Liver (tissue), 7 donors: ENCODE measurements at regions not wholly inside any gene's neighbourhood (a gene's known extent, or its start where the extent isn't known, plus 50 kb on each side); places are given as distances from the start of the nearest gene placed in this dataset.

Experiments used
- DNase-seq: peaks from one replicate; pipeline ENCODE4 v3.0.0-alpha.2; 2017; ENCODE audit warnings: low spot score
- H3K27ac ChIP-seq, 2 donors: one replicate each; pipeline ENCODE4 v1.7.0; 2013; ENCODE audit warnings: inconsistent platforms in 2 of 2, low read length in 2 of 2, control low read depth in 1 of 2, low read depth in 1 of 2, mild to moderate bottlenecking in 1 of 2
- H3K27me3 ChIP-seq, 4 donors: one replicate each; pipeline versions ENCODE4 v1.6.1 to v1.7.0; 2013; ENCODE audit warnings: low read length in 3 of 4, inconsistent platforms in 1 of 4, mild to moderate bottlenecking in 1 of 4, moderate library complexity in 1 of 4; ENCODE audit not compliant: control insufficient read depth in 4 of 4, insufficient read depth in 4 of 4
- H3K36me3 ChIP-seq, 4 donors: one replicate each; pipeline versions ENCODE4 v1.6.1 to v1.7.0; 2013; ENCODE audit warnings: low read length in 3 of 4, mild to moderate bottlenecking in 3 of 4, low read depth in 1 of 4, moderate library complexity in 1 of 4; ENCODE audit not compliant: control insufficient read depth in 4 of 4, insufficient read depth in 3 of 4
- H3K4me1 ChIP-seq, 4 donors: one replicate each; pipeline versions ENCODE4 v1.6.1 to v1.7.0; 2013; ENCODE audit warnings: low read length in 3 of 4, mild to moderate bottlenecking in 3 of 4, moderate library complexity in 1 of 4; ENCODE audit not compliant: control insufficient read depth in 4 of 4, insufficient read depth in 4 of 4
- H3K4me3 ChIP-seq, 3 donors: one replicate each; pipeline versions ENCODE4 v1.6.1 to v1.7.0; 2013; ENCODE audit warnings: low read length in 3 of 3, control low read depth in 1 of 3, low read depth in 1 of 3, mild to moderate bottlenecking in 1 of 3
- H3K9ac ChIP-seq, 2 donors: one replicate each; pipeline ENCODE4 v1.7.0; 2013; ENCODE audit warnings: low read length in 2 of 2, mild to moderate bottlenecking in 2 of 2, moderate library complexity in 2 of 2, control low read depth in 1 of 2, low read depth in 1 of 2
- H3K9me3 ChIP-seq, 4 donors: one replicate each; pipeline versions ENCODE4 v1.6.1 to v1.7.0; 2013; ENCODE audit warnings: low read length in 3 of 4; ENCODE audit not compliant: control insufficient read depth in 4 of 4
- ATF3 ChIP-seq: IDR thresholded peaks from 2 replicates; pipeline ENCODE4 v1.6.1; 2016; ENCODE audit warnings: antibody characterized with exemption
- FOXA1 ChIP-seq: IDR thresholded peaks from 2 replicates; pipeline ENCODE4 v1.6.1; 2016; ENCODE audit warnings: antibody characterized with exemption
- FOXA2 ChIP-seq: IDR thresholded peaks from 2 replicates; pipeline ENCODE4 v1.6.1; 2016; ENCODE audit warnings: antibody characterized with exemption
- GABPA ChIP-seq, 2 donors: IDR thresholded peaks in 1 of 2; conservative IDR thresholded peaks in 1 of 2; 2 replicates each; pipeline ENCODE4 v1.6.1; 2016; ENCODE audit warnings: antibody characterized with exemption in 2 of 2, mild to moderate bottlenecking in 1 of 2, moderate library complexity in 1 of 2
- HNF4A ChIP-seq, 2 donors: conservative IDR thresholded peaks; 2 replicates each; pipeline ENCODE4 v1.6.1; 2016; ENCODE audit warnings: antibody characterized with exemption in 2 of 2, mild to moderate bottlenecking in 2 of 2
- HNF4G ChIP-seq: IDR thresholded peaks from 2 replicates; pipeline ENCODE4 v1.6.1; 2016; ENCODE audit warnings: antibody characterized with exemption
- JUND ChIP-seq, 2 donors: IDR thresholded peaks; 2 replicates each; pipeline ENCODE4 v1.6.1; 2016; ENCODE audit warnings: antibody characterized with exemption in 2 of 2
- MAX ChIP-seq: IDR thresholded peaks from 2 replicates; pipeline ENCODE4 v1.6.1; 2016; ENCODE audit warnings: antibody characterized with exemption
- NR2F2 ChIP-seq: IDR thresholded peaks from 2 replicates; pipeline ENCODE4 v1.6.1; 2016; ENCODE audit warnings: antibody characterized with exemption
- RXRA ChIP-seq, 2 donors: IDR thresholded peaks; 2 replicates each; pipeline ENCODE4 v1.6.1; 2017 to 2018; ENCODE audit warnings: antibody characterized with exemption in 2 of 2, mild to moderate bottlenecking in 1 of 2
- ZBTB33 ChIP-seq: IDR thresholded peaks from 2 replicates; pipeline ENCODE4 v1.6.1; 2016; ENCODE audit warnings: antibody characterized with exemption
- WGBS: extraction: QIAGEN DNeasy Blood & Tissue Kit; methylation state at CpG from one replicate; pipeline ENCODE4 v1.1.7; 2013; 5-methylcytosine and 5-hydroxymethylcytosine counted together
- TF ChIP-seq, protein P1 (sequence below): IDR thresholded peaks from 2 replicates; pipeline ENCODE4 v1.6.1; 2016; ENCODE audit warnings: antibody characterized with exemption, mild to moderate bottlenecking
- donor health status: healthy.
- donor health status: healthy.
- donor health status: healthy.
- donor health status: healthy.

GRCh38 chr6:53428886-53429285, 80.1 kb upstream of the ELOVL5 start:
- no peak overlapping the region for H3K9ac ChIP-seq
- H3K27ac ChIP-seq: no peak overlapping the region
- H3K4me3 ChIP-seq: no peak overlapping the region
- WGBS: 88% methylated on average over 1 of the region's 1 CpG
- no peaks in the 10 kb centered on the region for H3K9me3 ChIP-seq
- DNase-seq: no peak
- TF ChIP-seq NR2F2: no peak
- TF ChIP-seq HNF4G: no peak
- TF ChIP-seq FOXA1: no peak
- no peak for TF ChIP-seq FOXA2
- TF ChIP-seq RXRA (IDR thresholded peaks at IDR 0.05): no peak
- TF ChIP-seq ATF3: no peak
- H3K27me3 ChIP-seq: no peaks in the 10 kb centered on the region
- peaks cover 2 to 38% (median 12%) of the 10 kb centered on the region in 4 donors for H3K4me1 ChIP-seq
- H3K36me3 ChIP-seq: no peaks in the 10 kb centered on the region

- no peak overlapping the region for H3K4me3 ChIP-seq
- no peaks in the 10 kb centered on the region for H3K9me3 ChIP-seq
- 44% methylated on average over 4 of the region's 4 CpGs for WGBS
- peaks cover 0 to 20% (median 2%) of the 10 kb centered on the region in 4 donors for H3K4me1 ChIP-seq
- no peaks in the 10 kb centered on the region for H3K27me3 ChIP-seq
- no peak overlapping the region for H3K27ac ChIP-seq
- DNase-seq: no peak
- no peaks in the 10 kb centered on the region for H3K36me3 ChIP-seq
- TF ChIP-seq FOXA2 (no peak), MAX (no peak), ZBTB33 (no peak), GABPA (IDR thresholded peaks at IDR 0.05 in 1 of 2, conservative IDR thresholded peaks at IDR 0.05 in 1 of 2) (no peak), HNF4A (conservative IDR thresholded peaks at IDR 0.05) (peak; percentile 16 to 48), RXRA (IDR thresholded peaks at IDR 0.05) (no peak), JUND (IDR thresholded peaks at IDR 0.05) (no peak)
- H3K9ac ChIP-seq: no peak overlapping the region
Measured at GRCh38 chr6:53426667-53427270, 78.0 kb upstream of the ELOVL5 start.

DNA sequence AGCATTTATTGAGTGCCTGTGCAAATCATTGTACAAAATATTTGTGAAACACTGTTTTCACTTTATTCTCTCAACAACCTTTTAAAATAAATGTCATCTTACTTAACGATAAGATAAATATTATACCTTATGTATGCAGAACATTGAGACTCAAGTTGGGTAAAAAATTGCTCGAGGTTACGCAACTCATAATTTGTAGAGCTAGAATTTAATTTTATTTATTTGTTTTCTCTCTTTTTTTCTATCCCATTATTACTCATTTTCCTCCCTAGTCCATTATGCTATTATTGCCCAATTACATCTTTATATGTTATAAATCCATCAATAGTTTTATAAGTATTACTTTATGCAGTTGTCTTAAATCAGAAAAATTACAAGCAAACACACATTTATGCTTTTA, 77.4 kb upstream of the ELOVL5 start:
- Histone ChIP-seq H3K27ac (no peak overlapping the region), H3K4me1 (peaks cover 0 to 13% (median 0%) of the 10 kb centered on the region in 4 donors), H3K36me3 (no peaks in the 10 kb centered on the region), H3K9ac (no peak overlapping the region), H3K27me3 (no peaks in the 10 kb centered on the region), H3K9me3 (no peaks in the 10 kb centered on the region), H3K4me3 (no peak overlapping the region)
- TF ChIP-seq, protein P1, sequence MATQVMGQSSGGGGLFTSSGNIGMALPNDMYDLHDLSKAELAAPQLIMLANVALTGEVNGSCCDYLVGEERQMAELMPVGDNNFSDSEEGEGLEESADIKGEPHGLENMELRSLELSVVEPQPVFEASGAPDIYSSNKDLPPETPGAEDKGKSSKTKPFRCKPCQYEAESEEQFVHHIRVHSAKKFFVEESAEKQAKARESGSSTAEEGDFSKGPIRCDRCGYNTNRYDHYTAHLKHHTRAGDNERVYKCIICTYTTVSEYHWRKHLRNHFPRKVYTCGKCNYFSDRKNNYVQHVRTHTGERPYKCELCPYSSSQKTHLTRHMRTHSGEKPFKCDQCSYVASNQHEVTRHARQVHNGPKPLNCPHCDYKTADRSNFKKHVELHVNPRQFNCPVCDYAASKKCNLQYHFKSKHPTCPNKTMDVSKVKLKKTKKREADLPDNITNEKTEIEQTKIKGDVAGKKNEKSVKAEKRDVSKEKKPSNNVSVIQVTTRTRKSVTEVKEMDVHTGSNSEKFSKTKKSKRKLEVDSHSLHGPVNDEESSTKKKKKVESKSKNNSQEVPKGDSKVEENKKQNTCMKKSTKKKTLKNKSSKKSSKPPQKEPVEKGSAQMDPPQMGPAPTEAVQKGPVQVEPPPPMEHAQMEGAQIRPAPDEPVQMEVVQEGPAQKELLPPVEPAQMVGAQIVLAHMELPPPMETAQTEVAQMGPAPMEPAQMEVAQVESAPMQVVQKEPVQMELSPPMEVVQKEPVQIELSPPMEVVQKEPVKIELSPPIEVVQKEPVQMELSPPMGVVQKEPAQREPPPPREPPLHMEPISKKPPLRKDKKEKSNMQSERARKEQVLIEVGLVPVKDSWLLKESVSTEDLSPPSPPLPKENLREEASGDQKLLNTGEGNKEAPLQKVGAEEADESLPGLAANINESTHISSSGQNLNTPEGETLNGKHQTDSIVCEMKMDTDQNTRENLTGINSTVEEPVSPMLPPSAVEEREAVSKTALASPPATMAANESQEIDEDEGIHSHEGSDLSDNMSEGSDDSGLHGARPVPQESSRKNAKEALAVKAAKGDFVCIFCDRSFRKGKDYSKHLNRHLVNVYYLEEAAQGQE: no peak
- no peak for DNase-seq
- WGBS: 88% methylated on average over 3 of the region's 3 CpGs
